Peyer's patch (tissue), 4 donors: ENCODE measurements at regions not wholly inside any gene's neighbourhood (a gene's known extent, or its start where the extent isn't known, plus 50 kb on each side); places are given as distances from the start of the nearest gene placed in this dataset.

Source experiments
- DNase-seq, 3 donors: peaks; one replicate each; pipeline ENCODE4 v3.0.0-alpha.2; 2017 to 2019
- H3K27ac ChIP-seq, 4 donors: fragments of 200-600 bp; sonication (generic); one replicate each; pipeline ENCODE4 v1.5.1; 2016 to 2019
- H3K27me3 ChIP-seq, 2 donors: fragments of 200-600 bp; sonication (generic); one replicate each; pipeline ENCODE4 v1.5.1; 2019
- H3K36me3 ChIP-seq, 3 donors: fragments of 200-600 bp; sonication (generic); one replicate each; pipeline ENCODE4 v1.5.1; 2016 to 2019
- H3K4me1 ChIP-seq, 4 donors: fragments of 200-600 bp; sonication (generic); one replicate each; pipeline ENCODE4 v1.5.1; 2016 to 2019
- H3K4me3 ChIP-seq, 4 donors: fragments of 200-600 bp; sonication (generic); 1 replicate in 3 of 4; 2 replicates in 1 of 4; pipeline ENCODE4 v1.5.1; 2016 to 2019; ENCODE audit warnings: mild to moderate bottlenecking in 1 of 4
- H3K9me3 ChIP-seq, 4 donors: fragments of 200-600 bp; sonication (generic); one replicate each; pipeline ENCODE4 v1.5.1; 2016 to 2019; ENCODE audit warnings: mild to moderate bottlenecking in 1 of 4
- POLR2A ChIP-seq, 2 donors: fragments of 450-650 bp; IDR thresholded peaks; one replicate each; pipeline ENCODE4 v1.5.1; 2017; ENCODE audit warnings: antibody characterized with exemption in 2 of 2, mild to moderate bottlenecking in 2 of 2, moderate library complexity in 2 of 2
- TF ChIP-seq, protein P1 (sequence below), 6 experiments: fragments of 450-650 bp in 4 of 6; fragments of 200-600 bp in 2 of 6; sonication (generic) in 1 of 6; IDR thresholded peaks; one replicate each; pipeline ENCODE4 v1.5.1; 2017 to 2019; ENCODE audit warnings: antibody characterized with exemption in 6 of 6, mild to moderate bottlenecking in 3 of 6, moderate library complexity in 1 of 6

DNA sequence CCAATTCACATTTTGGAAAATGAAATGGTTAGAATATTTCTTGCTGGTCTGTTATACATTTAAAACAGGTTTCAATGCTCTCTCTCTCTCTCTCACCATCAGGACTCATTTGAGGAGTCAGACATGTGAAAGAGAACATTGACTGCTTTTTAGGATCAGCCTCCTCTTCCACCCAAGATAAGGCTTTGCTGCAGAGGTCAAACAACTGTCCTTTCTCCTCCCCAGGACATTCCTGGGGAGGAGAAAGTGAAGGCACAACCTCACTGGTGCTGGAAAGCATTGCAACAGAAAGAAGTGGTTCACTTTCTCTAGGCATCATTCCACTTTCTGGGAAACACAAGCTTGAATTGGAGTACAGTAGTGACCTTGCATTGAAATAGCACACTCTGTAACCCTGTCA, 409.1 kb upstream of the NR2F2 start:
- no peak overlapping the region for H3K27ac ChIP-seq

DNA sequence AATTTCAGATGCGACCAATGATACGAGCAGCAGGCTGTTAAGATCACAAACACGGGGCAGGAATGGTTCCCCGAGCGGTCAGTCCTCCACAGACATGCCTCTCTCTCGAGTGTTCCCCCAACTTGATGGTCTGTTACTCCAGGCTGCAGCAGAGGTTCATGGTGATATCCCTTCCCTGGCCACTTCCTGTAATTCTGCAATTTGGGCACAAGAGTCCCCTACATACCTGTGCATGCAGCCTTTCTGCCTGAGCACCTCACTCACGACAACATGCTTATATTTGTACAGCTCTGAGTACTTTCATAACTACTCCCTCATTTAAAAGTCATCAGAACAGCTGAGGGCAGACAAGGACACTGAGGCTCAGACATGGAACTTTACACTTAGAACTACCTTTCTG, 408.1 kb upstream of the NR2F2 start:
- no peak for DNase-seq
- Histone ChIP-seq H3K4me3 (no peak overlapping the region), H3K27me3 (no peaks in the 10 kb centered on the region), H3K4me1 (no peaks in the 10 kb centered on the region), H3K9me3 (no peaks in the 10 kb centered on the region), H3K27ac (no peak overlapping the region), H3K36me3 (no peaks in the 10 kb centered on the region)
- TF ChIP-seq, protein P1, sequence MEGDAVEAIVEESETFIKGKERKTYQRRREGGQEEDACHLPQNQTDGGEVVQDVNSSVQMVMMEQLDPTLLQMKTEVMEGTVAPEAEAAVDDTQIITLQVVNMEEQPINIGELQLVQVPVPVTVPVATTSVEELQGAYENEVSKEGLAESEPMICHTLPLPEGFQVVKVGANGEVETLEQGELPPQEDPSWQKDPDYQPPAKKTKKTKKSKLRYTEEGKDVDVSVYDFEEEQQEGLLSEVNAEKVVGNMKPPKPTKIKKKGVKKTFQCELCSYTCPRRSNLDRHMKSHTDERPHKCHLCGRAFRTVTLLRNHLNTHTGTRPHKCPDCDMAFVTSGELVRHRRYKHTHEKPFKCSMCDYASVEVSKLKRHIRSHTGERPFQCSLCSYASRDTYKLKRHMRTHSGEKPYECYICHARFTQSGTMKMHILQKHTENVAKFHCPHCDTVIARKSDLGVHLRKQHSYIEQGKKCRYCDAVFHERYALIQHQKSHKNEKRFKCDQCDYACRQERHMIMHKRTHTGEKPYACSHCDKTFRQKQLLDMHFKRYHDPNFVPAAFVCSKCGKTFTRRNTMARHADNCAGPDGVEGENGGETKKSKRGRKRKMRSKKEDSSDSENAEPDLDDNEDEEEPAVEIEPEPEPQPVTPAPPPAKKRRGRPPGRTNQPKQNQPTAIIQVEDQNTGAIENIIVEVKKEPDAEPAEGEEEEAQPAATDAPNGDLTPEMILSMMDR (IDR thresholded peaks at IDR 0.05): no peak
- no peak for TF ChIP-seq POLR2A (IDR thresholded peaks at IDR 0.05)

More for the DNA sequence above, 409.1 kb upstream of the NR2F2 start:
- H3K4me3 ChIP-seq: no peak overlapping the region
- TF ChIP-seq, protein P1 (IDR thresholded peaks at IDR 0.05): no peak
- TF ChIP-seq POLR2A (IDR thresholded peaks at IDR 0.05): no peak
- DNase-seq: no peak
- no peaks in the 10 kb centered on the region for H3K4me1 ChIP-seq
- H3K36me3 ChIP-seq: no peaks in the 10 kb centered on the region
- no peaks in the 10 kb centered on the region for H3K27me3 ChIP-seq
- H3K9me3 ChIP-seq: no peaks in the 10 kb centered on the region

DNA sequence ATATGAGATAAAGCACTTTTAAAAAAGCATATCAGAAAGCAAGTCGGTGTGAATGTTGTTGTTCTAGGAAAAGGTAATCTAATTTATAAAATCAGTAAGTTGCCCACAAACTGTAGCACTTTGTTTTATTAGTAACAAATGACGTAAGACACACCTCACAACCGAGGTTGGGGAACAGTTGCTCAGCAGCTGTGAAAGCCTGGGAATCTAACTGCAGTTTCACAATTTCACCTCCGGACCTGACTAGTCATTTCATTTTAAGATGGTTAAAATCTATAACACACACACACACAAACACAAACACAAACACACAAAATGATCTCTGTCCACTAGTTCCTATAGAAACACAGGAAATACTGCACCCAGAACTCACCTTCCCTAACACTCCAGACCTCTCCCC, 406.7 kb upstream of the NR2F2 start:
- Histone ChIP-seq H3K27me3 (no peaks in the 10 kb centered on the region), H3K9me3 (no peaks in the 10 kb centered on the region), H3K4me1 (no peaks in the 10 kb centered on the region), H3K4me3 (no peak overlapping the region), H3K36me3 (no peaks in the 10 kb centered on the region), H3K27ac (no peak overlapping the region)
- no peak for DNase-seq
- TF ChIP-seq, protein P1 (IDR thresholded peaks at IDR 0.05): no peak
- no peak for TF ChIP-seq POLR2A (IDR thresholded peaks at IDR 0.05)

DNA sequence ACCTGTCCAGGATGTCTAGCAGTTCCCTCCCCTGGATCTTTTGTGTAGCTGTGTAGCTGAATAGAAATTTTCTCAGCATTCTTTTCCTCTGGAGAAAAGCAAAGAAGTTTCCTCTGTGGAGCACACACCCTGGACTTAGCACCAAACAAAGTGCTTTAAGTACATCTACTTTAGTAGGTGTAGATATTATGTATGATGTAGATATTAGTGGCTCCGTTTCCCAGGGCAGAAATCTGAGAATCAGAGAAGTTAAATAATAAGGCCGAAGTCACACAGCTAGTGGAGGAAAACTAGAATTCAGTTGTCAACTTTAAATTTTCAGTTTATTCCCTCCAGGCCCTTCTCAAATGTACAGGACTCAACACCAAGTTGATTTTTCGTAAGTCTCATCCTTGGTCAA, 401.7 kb upstream of the NR2F2 start:
- no peak for TF ChIP-seq POLR2A (IDR thresholded peaks at IDR 0.05)
- TF ChIP-seq, protein P1 (IDR thresholded peaks at IDR 0.05): no peak
- H3K4me1 ChIP-seq: no peaks in the 10 kb centered on the region

DNA sequence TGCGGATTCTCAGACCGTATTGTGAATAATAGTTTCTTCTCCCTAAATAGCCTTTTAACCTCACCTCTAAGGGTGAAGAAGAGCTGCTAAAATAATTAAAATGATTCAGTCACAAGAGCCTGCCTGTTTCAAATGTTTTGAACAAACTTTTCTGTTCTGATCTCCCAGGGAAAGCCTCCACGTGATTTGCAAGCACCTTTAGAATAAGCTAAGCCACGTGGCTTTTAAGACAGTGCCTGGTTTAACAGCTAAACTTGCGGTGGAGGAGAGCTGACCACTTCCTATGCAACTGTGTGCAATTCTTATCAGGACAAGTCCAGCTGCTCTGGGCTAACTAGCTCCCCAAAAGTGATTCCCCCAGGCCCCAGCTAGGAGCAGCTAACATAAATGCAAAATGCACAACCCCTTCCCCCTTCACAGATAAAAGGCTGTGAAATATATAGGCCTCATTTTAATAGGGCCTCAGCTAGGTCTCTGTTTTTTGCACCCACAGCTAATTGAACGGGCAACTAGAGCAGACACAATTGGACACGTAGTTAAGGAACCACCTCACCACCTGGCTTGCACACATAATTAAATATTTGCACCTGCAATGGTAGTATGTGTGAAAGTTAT, 401.2 kb upstream of the NR2F2 start:
- no peak for DNase-seq
- Histone ChIP-seq H3K4me1 (no peaks in the 10 kb centered on the region), H3K9me3 (no peaks in the 10 kb centered on the region), H3K36me3 (no peaks in the 10 kb centered on the region), H3K27ac (no peak overlapping the region), H3K4me3 (no peak overlapping the region), H3K27me3 (no peaks in the 10 kb centered on the region)
- no peak for TF ChIP-seq POLR2A (IDR thresholded peaks at IDR 0.05)
- TF ChIP-seq, protein P1 (IDR thresholded peaks at IDR 0.05): no peak

More for the DNA sequence above, 401.7 kb upstream of the NR2F2 start:
- no peaks in the 10 kb centered on the region for H3K27me3 ChIP-seq
- H3K36me3 ChIP-seq: no peaks in the 10 kb centered on the region
- DNase-seq: no peak
- no peak overlapping the region for H3K27ac ChIP-seq
- no peak overlapping the region for H3K4me3 ChIP-seq
- no peaks in the 10 kb centered on the region for H3K9me3 ChIP-seq
